ENCODE measurements at regions not wholly inside any gene's neighbourhood (a gene's known extent, or its start where the extent isn't known, plus 50 kb on each side); places are given as distances from the start of the nearest gene placed in this dataset.

- TF ChIP-seq, protein P1, sequence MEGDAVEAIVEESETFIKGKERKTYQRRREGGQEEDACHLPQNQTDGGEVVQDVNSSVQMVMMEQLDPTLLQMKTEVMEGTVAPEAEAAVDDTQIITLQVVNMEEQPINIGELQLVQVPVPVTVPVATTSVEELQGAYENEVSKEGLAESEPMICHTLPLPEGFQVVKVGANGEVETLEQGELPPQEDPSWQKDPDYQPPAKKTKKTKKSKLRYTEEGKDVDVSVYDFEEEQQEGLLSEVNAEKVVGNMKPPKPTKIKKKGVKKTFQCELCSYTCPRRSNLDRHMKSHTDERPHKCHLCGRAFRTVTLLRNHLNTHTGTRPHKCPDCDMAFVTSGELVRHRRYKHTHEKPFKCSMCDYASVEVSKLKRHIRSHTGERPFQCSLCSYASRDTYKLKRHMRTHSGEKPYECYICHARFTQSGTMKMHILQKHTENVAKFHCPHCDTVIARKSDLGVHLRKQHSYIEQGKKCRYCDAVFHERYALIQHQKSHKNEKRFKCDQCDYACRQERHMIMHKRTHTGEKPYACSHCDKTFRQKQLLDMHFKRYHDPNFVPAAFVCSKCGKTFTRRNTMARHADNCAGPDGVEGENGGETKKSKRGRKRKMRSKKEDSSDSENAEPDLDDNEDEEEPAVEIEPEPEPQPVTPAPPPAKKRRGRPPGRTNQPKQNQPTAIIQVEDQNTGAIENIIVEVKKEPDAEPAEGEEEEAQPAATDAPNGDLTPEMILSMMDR (IDR thresholded peaks at IDR 0.05), result no peak
- TF ChIP-seq POLR2A (IDR thresholded peaks at IDR 0.05), result no peak
Measured at GRCh38 chr2:150378686-150379085, 108.8 kb downstream of the RND3 start.
